ENCODE measurements at regions not wholly inside any gene's neighbourhood (a gene's known extent, or its start where the extent isn't known, plus 50 kb on each side); places are given as distances from the start of the nearest gene placed in this dataset.
"Not testable (repeated sequence)": the region's sequence is repeated elsewhere in the genome, so short reads cannot be mapped to it uniquely, and the experiment has no call there.

GRCh38 chr10:63675171-63675570 is 154.0 kb downstream of the REEP3 start:
- DNase-seq (ENCODE audit: low spot score), result no peak

DNA sequence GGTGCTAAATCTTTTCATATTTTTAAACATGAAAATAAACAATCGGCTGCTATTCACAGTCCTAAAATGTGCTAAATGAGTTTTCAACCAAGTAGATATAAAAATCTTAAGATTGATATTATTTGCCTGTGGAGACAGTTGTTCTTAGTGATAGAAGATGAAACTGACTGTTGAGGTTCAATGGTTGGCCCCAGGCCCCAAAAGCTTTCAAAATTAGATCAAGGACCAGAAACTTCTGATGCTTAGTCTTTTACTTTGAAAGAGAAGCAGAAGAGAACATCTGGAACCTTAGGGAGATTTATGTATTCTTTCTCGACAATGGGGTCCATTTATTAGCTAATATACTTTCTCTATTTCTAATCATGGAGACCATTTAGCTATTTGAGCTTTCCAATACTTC is 155.8 kb downstream of the REEP3 start:
- no peak for DNase-seq (ENCODE audit: low spot score)

GRCh38 chr10:63680545-63680944 is 159.3 kb downstream of the REEP3 start:
- DNase-seq (ENCODE audit: low spot score), result not testable (repeated sequence)

- DNase-seq (ENCODE audit: low spot score), result no peak
These were observed 160.9 kb downstream of the REEP3 start for GRCh38 chr10:63681993-63682697.

DNA sequence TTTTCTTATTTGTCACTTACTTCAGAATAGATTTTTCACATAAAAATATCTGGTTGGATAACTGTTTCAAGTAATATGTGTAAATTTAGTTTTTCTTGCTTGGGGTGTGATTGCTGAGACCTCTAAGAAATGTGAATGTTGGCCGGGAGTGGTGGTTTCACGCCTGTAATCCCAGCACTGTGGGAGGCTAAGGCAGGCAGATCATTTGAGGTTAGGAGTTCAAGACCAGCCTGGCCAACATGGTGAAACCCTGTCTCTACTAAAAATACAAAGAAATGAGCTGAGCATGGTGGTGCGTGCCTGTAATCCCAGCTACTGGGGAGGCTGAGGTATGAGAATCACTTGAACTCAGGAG is 161.5 kb downstream of the REEP3 start:
- not testable (repeated sequence) for DNase-seq (ENCODE audit: low spot score)

- no peak for DNase-seq (ENCODE audit: low spot score)
These were observed 162.0 kb downstream of the REEP3 start for GRCh38 chr10:63683223-63683622.

- DNase-seq (ENCODE audit: low spot score), result no peak
These were observed 162.5 kb downstream of the REEP3 start for GRCh38 chr10:63683686-63684085.

DNA sequence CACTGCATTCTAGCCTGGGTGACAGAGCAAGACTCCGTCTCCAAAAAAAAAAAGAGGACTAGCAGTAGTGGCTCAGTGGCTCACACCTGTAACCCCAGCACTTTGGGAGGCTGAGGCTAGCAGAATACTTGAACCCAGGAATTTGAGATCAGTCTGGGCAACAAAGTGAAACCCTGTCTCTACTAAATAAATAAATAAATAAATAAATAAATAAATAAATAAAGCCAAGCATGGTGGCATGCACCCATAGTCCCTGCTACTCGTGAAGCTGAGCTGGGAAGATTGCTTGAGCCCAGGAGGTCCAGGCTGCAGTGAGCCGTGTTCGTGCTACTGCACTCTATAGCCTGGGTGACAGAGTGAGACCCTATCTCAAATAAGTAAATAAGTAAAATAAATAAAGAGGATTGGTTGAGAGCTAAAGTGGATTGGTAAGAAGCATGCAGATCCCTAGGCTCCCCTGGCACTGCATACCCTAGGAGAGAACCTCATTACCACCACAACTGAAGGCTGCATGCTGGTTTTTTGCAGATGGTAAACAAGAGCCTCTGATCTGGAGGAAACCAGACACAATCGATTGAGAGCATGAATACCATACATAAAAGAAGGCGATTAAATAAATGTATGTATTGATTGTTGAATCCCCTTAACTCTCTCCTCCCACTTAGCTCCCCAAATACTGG is 163.2 kb downstream of the REEP3 start:
- DNase-seq (ENCODE audit: low spot score), result no peak

DNA sequence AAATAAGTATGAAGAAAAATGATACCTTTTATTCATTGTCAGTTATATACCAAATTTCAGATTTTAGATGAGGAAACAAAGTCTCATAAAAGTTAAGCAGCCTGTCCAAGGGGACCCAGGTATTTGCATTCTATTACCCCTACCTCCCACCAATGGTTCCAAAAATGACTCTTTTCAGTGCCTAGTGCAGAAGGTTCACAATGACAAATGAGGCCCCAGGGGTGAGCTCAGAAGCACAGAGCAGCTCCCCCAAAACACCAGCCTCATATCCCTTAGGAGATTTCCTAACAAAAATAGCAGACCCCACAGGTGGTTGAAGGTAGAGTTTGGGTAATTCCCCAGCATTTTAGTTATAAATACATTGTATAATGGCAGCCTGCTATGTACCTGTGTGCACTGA is 168.6 kb downstream of the REEP3 start:
- DNase-seq (ENCODE audit: low spot score), result no peak

- DNase-seq (ENCODE audit: low spot score), result no peak
These were observed 171.2 kb downstream of the REEP3 start for GRCh38 chr10:63692220-63692896.

DNA sequence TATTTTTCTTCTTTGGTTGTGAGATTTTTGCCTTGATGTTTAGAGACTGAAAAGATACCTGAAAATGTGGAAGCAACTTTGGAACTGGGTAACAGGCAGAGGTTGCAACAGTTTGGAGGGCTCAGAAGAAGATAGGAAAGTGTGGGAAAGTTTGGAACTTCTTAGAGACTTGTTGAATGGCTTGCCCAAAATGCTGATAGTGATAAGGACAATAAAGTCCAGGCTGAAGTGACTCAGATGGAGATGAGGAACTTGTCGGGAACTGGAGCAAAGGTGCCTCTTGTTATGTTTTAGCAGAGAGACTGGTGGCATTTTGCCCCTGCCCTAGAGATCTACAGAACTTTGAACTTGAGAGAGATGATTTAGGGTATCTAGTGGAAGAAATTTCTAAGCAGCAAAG is 171.8 kb downstream of the REEP3 start:
- DNase-seq (ENCODE audit: low spot score), result not testable (repeated sequence)

DNA sequence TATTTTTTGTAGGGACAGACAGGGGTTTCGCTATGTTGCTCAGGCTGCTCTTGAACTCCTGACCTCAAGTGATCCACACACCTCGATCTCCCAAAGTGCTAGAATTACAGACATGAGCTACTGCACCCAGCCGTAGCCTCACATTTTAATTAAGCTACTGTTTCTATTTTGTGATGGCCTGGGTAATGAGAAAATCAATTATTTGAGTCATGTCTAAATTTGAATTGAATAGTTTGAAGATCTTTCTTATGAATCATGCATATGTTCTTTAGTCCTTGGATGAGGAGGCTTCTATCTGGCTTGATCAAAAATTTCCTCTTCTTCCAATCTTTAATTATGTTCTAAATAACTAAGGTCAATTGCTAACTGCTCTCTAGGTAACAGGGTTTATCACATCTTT is 175.0 kb downstream of the REEP3 start:
- no peak for DNase-seq (ENCODE audit: low spot score)

DNA sequence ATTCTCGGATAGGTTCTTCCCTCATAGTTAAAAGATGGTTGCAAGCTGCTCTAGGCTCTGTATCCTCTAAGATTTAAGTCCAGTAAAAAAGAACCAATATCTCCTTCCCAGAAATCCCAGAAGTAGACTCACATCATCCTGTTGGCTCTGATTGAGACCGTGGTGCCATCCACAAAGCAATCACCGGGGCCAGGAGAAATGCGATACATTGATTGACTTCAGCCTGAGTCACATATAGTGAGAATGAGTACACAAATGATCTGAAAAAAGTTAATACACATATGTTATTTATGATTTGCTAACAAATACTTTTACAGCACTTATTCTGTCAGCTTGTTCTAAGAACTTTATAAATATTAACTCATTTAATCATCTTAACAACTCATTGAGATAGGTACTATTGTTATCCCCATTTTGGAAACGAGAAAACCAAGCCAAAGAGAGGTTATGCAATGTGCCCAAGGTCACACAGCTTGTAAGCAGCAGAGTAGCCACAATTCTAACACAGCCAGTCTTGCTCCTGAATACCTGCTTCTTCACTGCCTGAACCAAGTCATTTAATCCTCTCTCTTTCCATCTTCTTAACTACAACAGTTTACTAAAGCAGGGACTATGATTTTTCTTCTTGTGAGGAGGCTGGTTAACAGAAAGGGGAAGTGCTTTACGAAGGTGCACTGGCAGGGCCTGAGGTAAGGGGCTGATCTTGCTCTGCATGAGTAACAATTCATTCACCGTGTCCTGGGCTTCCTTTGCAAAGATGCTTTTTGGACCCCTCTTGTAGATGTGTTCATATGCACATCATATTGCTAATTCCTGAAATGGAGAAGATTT is 177.0 kb downstream of the REEP3 start:
- DNase-seq (ENCODE audit: low spot score), result no peak

DNA sequence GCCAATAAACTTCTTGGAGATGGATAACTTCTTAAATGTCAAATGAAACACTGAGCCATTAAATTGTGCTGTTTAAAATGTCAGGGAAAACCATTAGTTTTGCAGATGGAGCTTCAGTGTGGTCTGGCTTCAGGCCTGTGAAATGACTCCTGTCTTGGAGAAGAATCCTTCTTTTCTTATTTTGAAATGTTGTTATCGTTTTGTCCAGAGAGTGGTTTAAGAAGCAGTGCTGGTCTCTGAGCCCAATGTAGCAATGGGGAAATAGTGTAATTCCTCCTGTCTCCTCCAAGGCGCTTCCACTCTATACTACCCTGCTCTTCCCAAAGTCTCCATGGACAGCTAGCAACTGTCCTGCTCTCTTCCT is 177.6 kb downstream of the REEP3 start:
- DNase-seq (ENCODE audit: low spot score), result no peak

- DNase-seq (ENCODE audit: low spot score), result peak; percentile 89
These were observed 178.8 kb downstream of the REEP3 start for GRCh38 chr10:63699785-63700613.

- no peak for DNase-seq (ENCODE audit: low spot score)
These were observed 179.5 kb downstream of the REEP3 start for GRCh38 chr10:63700631-63701156.

GRCh38 chr10:63702092-63702491 is 180.9 kb downstream of the REEP3 start:
- no peak for DNase-seq (ENCODE audit: low spot score)

- no peak for DNase-seq (ENCODE audit: low spot score)
These were observed 182.0 kb downstream of the REEP3 start for GRCh38 chr10:63703113-63703670.

GRCh38 chr10:63703740-63704345 is 182.6 kb downstream of the REEP3 start:
- no peak for DNase-seq (ENCODE audit: low spot score)

DNA sequence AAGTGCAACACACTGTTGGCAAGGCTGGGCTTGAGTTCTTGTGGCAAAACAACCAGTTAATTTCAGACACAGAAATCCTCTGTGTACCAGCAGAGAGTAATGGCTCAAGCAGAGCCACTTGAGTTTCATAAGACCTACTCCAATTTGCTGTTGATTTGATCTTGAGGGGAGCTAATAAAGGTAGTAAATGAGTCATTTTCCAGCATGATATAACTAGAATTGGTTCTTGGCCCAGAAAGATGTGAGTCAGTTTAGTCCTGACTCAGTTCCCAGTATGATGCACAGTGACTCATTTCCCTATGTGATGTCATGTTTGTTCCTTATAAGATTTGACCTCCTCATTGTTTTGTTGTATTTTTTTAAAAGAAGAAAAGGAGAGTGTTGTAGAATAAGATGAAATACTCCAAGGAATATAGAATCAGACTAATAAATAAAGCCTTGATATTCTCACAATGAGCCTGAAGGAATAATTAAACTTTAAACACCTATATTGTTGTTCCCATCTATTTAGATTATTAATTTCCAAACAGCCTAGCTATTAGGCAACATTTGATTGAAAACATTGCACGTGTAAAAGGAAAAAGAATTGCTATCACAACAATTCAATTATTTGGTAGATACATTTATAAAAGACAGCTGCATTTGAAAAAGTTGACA is 186.2 kb downstream of the REEP3 start:
- peak; percentile 99 for DNase-seq (ENCODE audit: low spot score)
